ENCODE measurements at regions not wholly inside any gene's neighbourhood (a gene's known extent, or its start where the extent isn't known, plus 50 kb on each side); places are given as distances from the start of the nearest gene placed in this dataset.
"Not testable (repeated sequence)": the region's sequence is repeated elsewhere in the genome, so short reads cannot be mapped to it uniquely, and the experiment has no call there.

- TF ChIP-seq SIN3A (IDR thresholded peaks at IDR 0.05; ENCODE audit: low read depth, low read length); SPI1 (IDR thresholded peaks at IDR 0.05; ENCODE audit: borderline replicate concordance, insufficient read depth, low read depth, low read length); RAD21 (IDR thresholded peaks at IDR 0.05; ENCODE audit: insufficient read depth, low read depth, low read length); CTCF (IDR thresholded peaks at IDR 0.05 in 2 of 3, conservative IDR thresholded peaks at IDR 0.05 in 1 of 3; ENCODE audit: control insufficient read depth in 2 of 3, extremely low read depth in 1 of 3, insufficient read depth in 1 of 3, low read depth in 3 of 3, low read length in 3 of 3); GABPA (IDR thresholded peaks at IDR 0.05; ENCODE audit: low read depth); NFIC (IDR thresholded peaks at IDR 0.05; ENCODE audit: low read depth, low read length); ZNF217 (IDR thresholded peaks at IDR 0.05); EP300 (IDR thresholded peaks at IDR 0.05; ENCODE audit: borderline replicate concordance in 1 of 2, control insufficient read depth in 1 of 2, low read depth in 2 of 2, low read length in 2 of 2): not testable (repeated sequence)
Observed at GRCh38 chr20:41731198-41731597, 113.0 kb upstream of the CHD6 start.
